ENCODE measurements at regions not wholly inside any gene's neighbourhood (a gene's known extent, or its start where the extent isn't known, plus 50 kb on each side); places are given as distances from the start of the nearest gene placed in this dataset.

DNA sequence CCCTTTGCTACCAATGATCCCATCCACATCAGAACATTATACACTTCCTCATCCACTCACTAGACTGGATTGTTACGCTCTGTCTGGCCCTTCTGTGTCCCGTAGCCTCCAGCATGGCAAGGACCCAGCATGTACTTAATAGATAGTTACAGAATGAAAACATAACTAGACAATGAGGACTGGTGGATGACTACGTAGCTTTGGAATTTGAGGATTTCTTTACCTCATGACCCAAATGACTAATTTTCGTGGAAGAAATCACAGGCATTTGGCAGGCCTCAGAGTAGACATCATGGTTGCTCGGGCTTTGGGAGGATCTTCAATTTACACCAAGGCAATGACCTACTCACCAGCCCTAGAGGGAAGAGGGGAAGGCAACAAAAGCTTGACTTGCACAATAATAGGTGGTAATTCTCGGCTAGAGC lies 299.8 kb downstream of the TLE1 start:
- ATAC-seq (peak in 3 of 4 donors; percentile 68 to 81 (median 80)), DNase-seq (peak in 1 of 6 donors; percentile 18), FAIRE-seq (peak; percentile 72)
- H3K27me3 ChIP-seq, result no peaks in the 10 kb centered on the region
- H3K36me3 ChIP-seq, result no peaks in the 10 kb centered on the region
- intact Hi-C loops (cut with DNase I), result no loop called here
- TF ChIP-seq, protein P1, sequence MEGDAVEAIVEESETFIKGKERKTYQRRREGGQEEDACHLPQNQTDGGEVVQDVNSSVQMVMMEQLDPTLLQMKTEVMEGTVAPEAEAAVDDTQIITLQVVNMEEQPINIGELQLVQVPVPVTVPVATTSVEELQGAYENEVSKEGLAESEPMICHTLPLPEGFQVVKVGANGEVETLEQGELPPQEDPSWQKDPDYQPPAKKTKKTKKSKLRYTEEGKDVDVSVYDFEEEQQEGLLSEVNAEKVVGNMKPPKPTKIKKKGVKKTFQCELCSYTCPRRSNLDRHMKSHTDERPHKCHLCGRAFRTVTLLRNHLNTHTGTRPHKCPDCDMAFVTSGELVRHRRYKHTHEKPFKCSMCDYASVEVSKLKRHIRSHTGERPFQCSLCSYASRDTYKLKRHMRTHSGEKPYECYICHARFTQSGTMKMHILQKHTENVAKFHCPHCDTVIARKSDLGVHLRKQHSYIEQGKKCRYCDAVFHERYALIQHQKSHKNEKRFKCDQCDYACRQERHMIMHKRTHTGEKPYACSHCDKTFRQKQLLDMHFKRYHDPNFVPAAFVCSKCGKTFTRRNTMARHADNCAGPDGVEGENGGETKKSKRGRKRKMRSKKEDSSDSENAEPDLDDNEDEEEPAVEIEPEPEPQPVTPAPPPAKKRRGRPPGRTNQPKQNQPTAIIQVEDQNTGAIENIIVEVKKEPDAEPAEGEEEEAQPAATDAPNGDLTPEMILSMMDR (IDR thresholded peaks at IDR 0.05), result no peak
- 55 to 62% methylated on average over 6 of the region's 6 CpGs for WGBS, 2 donors
- no peaks in the 10 kb centered on the region for H3K9me3 ChIP-seq
- no peak overlapping the region for H3K27ac ChIP-seq
- no peak overlapping the region for H3K4me3 ChIP-seq
- H3K4me1 ChIP-seq, result no peaks in the 10 kb centered on the region

DNA sequence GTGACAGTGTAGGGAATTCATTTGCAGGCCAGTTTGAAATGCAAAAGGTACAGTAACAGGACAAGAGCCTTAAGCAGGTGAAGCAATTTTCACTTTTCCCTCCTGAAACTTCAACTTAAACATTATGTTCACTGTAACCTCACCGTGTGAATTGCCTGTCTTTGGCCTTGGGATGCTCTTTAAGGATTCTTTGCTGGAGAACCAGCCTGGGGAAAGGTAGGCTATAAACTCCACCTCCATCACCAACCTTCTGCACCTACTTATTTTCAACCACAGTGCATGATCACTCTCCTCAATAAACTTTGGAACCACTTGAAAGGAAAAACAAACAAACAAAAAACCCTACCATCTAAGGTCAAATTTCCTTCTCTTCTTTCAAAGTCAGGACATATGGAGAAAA lies 300.5 kb downstream of the TLE1 start:
- Histone ChIP-seq H3K27me3 (no peaks in the 10 kb centered on the region), H3K27ac (no peak overlapping the region), H3K4me1 (no peaks in the 10 kb centered on the region), H3K36me3 (no peaks in the 10 kb centered on the region), H3K9me3 (no peaks in the 10 kb centered on the region), H3K4me3 (no peak overlapping the region)
- intact Hi-C loops (cut with DNase I), result no loop called here
- TF ChIP-seq, protein P1 (IDR thresholded peaks at IDR 0.05), result no peak
- no peak for ATAC-seq
- no peak for DNase-seq
- WGBS, 2 donors, result 58 to 59% methylated on average over 1 of the region's 1 CpG
- FAIRE-seq, result no peak

DNA sequence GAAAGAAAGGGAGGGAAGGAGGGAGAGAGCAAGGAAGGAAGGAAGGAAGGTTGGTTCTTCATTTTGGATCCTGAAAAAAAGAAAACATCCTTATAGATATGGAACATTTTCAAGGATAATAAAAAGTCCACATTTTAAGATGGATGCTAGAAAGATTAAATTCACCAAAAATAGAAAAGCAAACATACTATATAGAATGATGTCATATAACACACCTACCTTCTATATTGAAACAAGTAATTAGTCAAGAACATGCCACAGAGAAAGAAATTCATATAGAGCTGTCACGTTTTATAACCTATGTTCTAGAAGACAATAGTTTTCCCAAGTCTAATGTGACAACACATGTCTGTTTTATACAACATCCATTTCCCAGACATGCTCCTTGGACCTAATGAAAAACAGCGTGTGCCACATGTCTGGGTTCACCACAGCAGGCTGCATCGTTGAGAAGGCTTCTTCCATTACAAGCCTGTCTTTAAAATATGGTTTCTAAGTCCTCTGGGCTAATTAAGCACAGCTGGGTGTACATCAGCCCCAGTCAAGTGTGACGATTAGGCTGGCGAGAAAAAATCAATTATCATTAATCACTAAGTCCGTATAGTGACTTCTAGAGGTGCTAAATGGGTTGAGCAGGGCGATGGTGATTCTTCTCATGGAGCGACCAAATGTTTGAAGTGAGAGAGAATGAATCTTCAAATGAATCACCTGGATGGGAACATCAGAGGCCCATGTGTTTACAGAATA lies 301.8 kb downstream of the TLE1 start:
- WGBS, 2 donors, result 35 to 47% methylated on average over 8 of the region's 8 CpGs
- no peak overlapping the region for H3K4me3 ChIP-seq
- intact Hi-C loops (cut with DNase I), result no loop called here
- DNase-seq (no peak), FAIRE-seq (no peak), ATAC-seq (peak in 1 of 4 donors; percentile 52)
- TF ChIP-seq, protein P1 (IDR thresholded peaks at IDR 0.05), result no peak
- H3K36me3 ChIP-seq, result no peaks in the 10 kb centered on the region
- H3K27ac ChIP-seq, result no peak overlapping the region
- no peaks in the 10 kb centered on the region for H3K27me3 ChIP-seq
- H3K4me1 ChIP-seq, result no peaks in the 10 kb centered on the region
- no peaks in the 10 kb centered on the region for H3K9me3 ChIP-seq

DNA sequence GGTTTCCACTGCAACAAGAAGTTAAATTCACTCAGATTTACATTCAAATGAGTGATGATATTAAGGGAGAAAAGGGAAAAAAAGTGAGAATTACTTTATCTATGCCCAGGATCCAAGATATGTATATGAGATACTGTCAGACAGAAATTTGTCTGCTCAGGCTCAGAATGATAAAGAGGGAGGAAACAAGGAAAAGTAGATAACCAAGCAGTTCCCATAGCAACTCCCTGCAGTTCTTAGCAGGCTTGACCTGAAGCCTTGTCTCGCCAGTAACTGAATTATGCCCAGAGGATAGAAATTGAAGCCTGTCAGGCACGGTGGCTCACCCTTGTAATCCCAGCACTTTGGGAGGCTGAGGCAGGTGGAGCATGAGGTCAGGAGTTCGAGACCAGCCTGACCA lies 304.4 kb downstream of the TLE1 start:
- FAIRE-seq (no peak), DNase-seq (no peak), ATAC-seq (no peak)
- 46 to 48% methylated on average over 3 of the region's 3 CpGs for WGBS, 2 donors
- no peak overlapping the region for H3K27ac ChIP-seq
- no peaks in the 10 kb centered on the region for H3K36me3 ChIP-seq
- H3K27me3 ChIP-seq, result no peaks in the 10 kb centered on the region
- H3K4me1 ChIP-seq, result no peaks in the 10 kb centered on the region
- TF ChIP-seq, protein P1 (IDR thresholded peaks at IDR 0.05), result no peak
- H3K4me3 ChIP-seq, result no peak overlapping the region
- H3K9me3 ChIP-seq, result no peaks in the 10 kb centered on the region
- intact Hi-C loops (cut with DNase I), result no loop called here

DNA sequence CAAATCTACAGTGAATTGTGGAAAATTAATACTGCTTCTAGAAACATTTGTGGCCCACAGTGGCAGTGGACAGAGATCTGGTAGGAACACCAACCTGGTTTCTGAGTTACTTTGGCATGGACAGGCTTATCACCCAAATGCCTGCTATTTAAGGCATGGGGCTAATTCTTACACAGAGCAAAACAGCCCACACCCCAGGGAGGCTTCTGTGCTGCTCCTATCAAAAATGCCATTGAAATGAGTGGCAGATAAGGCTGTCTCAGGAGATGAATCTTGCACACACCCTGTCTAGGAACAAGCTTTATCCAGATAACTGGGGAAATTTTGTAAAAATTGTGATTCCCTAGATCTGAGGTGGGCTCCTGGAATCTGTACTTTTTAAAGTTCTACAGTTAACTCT lies 307.1 kb downstream of the TLE1 start:
- Histone ChIP-seq H3K4me1 (no peaks in the 10 kb centered on the region), H3K27me3 (no peaks in the 10 kb centered on the region), H3K4me3 (no peak overlapping the region), H3K27ac (no peak overlapping the region), H3K9me3 (no peaks in the 10 kb centered on the region), H3K36me3 (no peaks in the 10 kb centered on the region)
- DNase-seq (no peak), FAIRE-seq (no peak), ATAC-seq (no peak)
- TF ChIP-seq, protein P1 (IDR thresholded peaks at IDR 0.05), result no peak
- intact Hi-C loops (cut with DNase I), result no loop called here

Data from pancreas (tissue), 10 donors.